H1 (cell line): ENCODE measurements at regions not wholly inside any gene's neighbourhood (a gene's known extent, or its start where the extent isn't known, plus 50 kb on each side); places are given as distances from the start of the nearest gene placed in this dataset.

Experiments used
- CTCF ChIA-PET: fragments of 300-600 bp; sonication (Branson Sonifier 250); formaldehyde crosslinking; loops from one replicate; lab custom pipeline; 2021; ENCODE audit not compliant: partially characterized antibody; lab: Charles Lee
- POLR2A ChIA-PET: fragments of 300-600 bp; sonication (Branson Sonifier 250); formaldehyde crosslinking; loops from one replicate; lab custom pipeline; 2021; ENCODE audit warnings: inconsistent platforms; ENCODE audit not compliant: partially characterized antibody; lab: Charles Lee
- DNase-seq, 2 experiments: peaks; one replicate each; pipeline versions ENCODE4 v3.0.0 to v3.0.0-alpha.2; 2010 to 2022; ENCODE audit warnings: low spot score in 2 of 2, low read depth in 1 of 2, mixed read lengths in 1 of 2
- FAIRE-seq: peaks from 2 replicates; lab custom pipeline; 2011; peaks lifted over from hg19 to GRCh38; lab: Jason Lieb, UNC
- H2AFZ ChIP-seq: 2 replicates; pipeline ENCODE4 v1.8.1; 2012; ENCODE audit warnings: low read length, inconsistent platforms
- H2AK5ac ChIP-seq: 2 replicates; pipeline ENCODE4 v1.6.1; 2013; ENCODE audit warnings: low read depth, low read length
- H2BK120ac ChIP-seq: replicated peaks from 2 replicates; pipeline ENCODE3; 2013; ENCODE audit warnings: low read depth, low read length, inconsistent platforms
- H2BK12ac ChIP-seq: 2 replicates; pipeline ENCODE4 v1.6.1; 2013; ENCODE audit warnings: low read depth, low read length
- H2BK15ac ChIP-seq: 2 replicates; pipeline ENCODE4 v1.6.1; 2013; ENCODE audit warnings: low read length
- H2BK20ac ChIP-seq: 2 replicates; pipeline ENCODE4 v1.6.1; 2013; ENCODE audit warnings: low read length
- H2BK5ac ChIP-seq: 2 replicates; pipeline ENCODE4 v1.6.1; 2013; ENCODE audit warnings: low read depth, low read length
- H3K14ac ChIP-seq: 2 replicates; pipeline ENCODE4 v1.6.1; 2013; ENCODE audit warnings: inconsistent platforms; ENCODE audit not compliant: insufficient read length
- H3K18ac ChIP-seq: 2 replicates; pipeline ENCODE4 v1.6.1; 2013; ENCODE audit warnings: low read length; ENCODE audit errors: extremely low read depth
- H3K23ac ChIP-seq: 2 replicates; pipeline ENCODE4 v1.6.1; 2013; ENCODE audit warnings: inconsistent platforms; ENCODE audit not compliant: insufficient read length
- H3K23me2 ChIP-seq: 2 replicates; pipeline ENCODE4 v1.6.1; 2013; ENCODE audit warnings: low read depth, low read length
- H3K27ac ChIP-seq: 2 replicates; pipeline ENCODE4 v1.6.1; 2011; ENCODE audit warnings: low read depth, low read length, inconsistent platforms
- H3K27me3 ChIP-seq, 4 experiments: replicated peaks in 1 of 4; 1 replicate in 1 of 4; 2 replicates in 3 of 4; pipeline versions ENCODE4 v1.6.1 to v1.8.1; 2011 to 2013; ENCODE audit warnings: low read length in 3 of 4, mild to moderate bottlenecking in 3 of 4, inconsistent platforms in 2 of 4, mixed read lengths in 2 of 4, moderate library complexity in 1 of 4; ENCODE audit not compliant: control insufficient read depth in 3 of 4, insufficient read depth in 3 of 4; ENCODE audit errors: extremely low read depth in 1 of 4
- H3K36me3 ChIP-seq, 4 experiments: 2 replicates each; pipeline versions ENCODE4 v1.6.1 to v1.8.1; 2011 to 2013; ENCODE audit warnings: mild to moderate bottlenecking in 4 of 4, low read length in 3 of 4, moderate library complexity in 2 of 4, control low read depth in 1 of 4, inconsistent platforms in 1 of 4; ENCODE audit not compliant: insufficient read depth in 4 of 4, control insufficient read depth in 2 of 4
- H3K4ac ChIP-seq: replicated peaks from 2 replicates; pipeline ENCODE3; 2013; ENCODE audit warnings: low read length, low read depth, mixed read lengths, inconsistent platforms; ENCODE audit not compliant: insufficient read length
- H3K4me1 ChIP-seq, 4 experiments: replicated peaks in 1 of 4; 1 replicate in 1 of 4; 2 replicates in 3 of 4; pipeline versions ENCODE4 v1.6.1 to v1.8.1; 2011 to 2013; ENCODE audit warnings: low read length in 3 of 4, inconsistent platforms in 2 of 4, mixed read lengths in 1 of 4; ENCODE audit not compliant: insufficient read depth in 4 of 4, control insufficient read depth in 3 of 4
- H3K4me2 ChIP-seq, 2 experiments: 2 replicates each; pipeline versions ENCODE4 v1.6.1 to v1.8.1; 2011 to 2013; ENCODE audit warnings: low read depth in 2 of 2, low read length in 2 of 2, control low read depth in 1 of 2, inconsistent platforms in 1 of 2, mild to moderate bottlenecking in 1 of 2; ENCODE audit not compliant: insufficient read depth in 1 of 2
- H3K4me3 ChIP-seq, 4 experiments: fragments of 200-600, 300-600 bp in 1 of 4; sonication (generic), shearing (Covaris generic), sonication (Bioruptor Twin) in 1 of 4; 2 replicates each; pipeline versions ENCODE4 v1.5.1 to v1.8.1; 2011 to 2016; ENCODE audit warnings: low read length in 4 of 4, low read depth in 3 of 4, control low read depth in 2 of 4, inconsistent platforms in 2 of 4, mild to moderate bottlenecking in 2 of 4, mixed read lengths in 1 of 4, moderate library complexity in 1 of 4; ENCODE audit not compliant: insufficient read depth in 2 of 4; ENCODE audit errors: extremely low read depth in 1 of 4
- H3K56ac ChIP-seq: replicated peaks from 2 replicates; pipeline ENCODE3; 2013; ENCODE audit warnings: low read depth, mild to moderate bottlenecking, mixed read lengths, low read length, inconsistent platforms; ENCODE audit not compliant: insufficient read length
- H3K79me1 ChIP-seq: 2 replicates; pipeline ENCODE4 v1.6.1; 2013; ENCODE audit warnings: low read depth, low read length, control low read depth
- H3K79me2 ChIP-seq, 2 experiments: 2 replicates each; pipeline versions ENCODE4 v1.6.1 to v1.8.1; 2012 to 2013; ENCODE audit warnings: low read length in 2 of 2, mild to moderate bottlenecking in 2 of 2, inconsistent platforms in 1 of 2; ENCODE audit not compliant: insufficient read depth in 2 of 2, control insufficient read depth in 1 of 2
- H3K9ac ChIP-seq, 4 experiments: replicated peaks in 1 of 4; 1 replicate in 1 of 4; 2 replicates in 3 of 4; pipeline versions ENCODE4 v1.6.1 to v1.8.1; 2011 to 2013; ENCODE audit warnings: low read depth in 3 of 4, low read length in 3 of 4, control low read depth in 2 of 4, mild to moderate bottlenecking in 2 of 4, moderate library complexity in 2 of 4, inconsistent platforms in 1 of 4; ENCODE audit errors: extremely low read depth in 1 of 4
- H3K9me3 ChIP-seq, 2 experiments: 2 replicates each; pipeline versions ENCODE4 v1.6.1 to v1.8.1; 2012 to 2013; ENCODE audit warnings: mild to moderate bottlenecking in 2 of 2, moderate library complexity in 2 of 2, control low read depth in 1 of 2, inconsistent platforms in 1 of 2, low read depth in 1 of 2, low read length in 1 of 2, mixed read lengths in 1 of 2; ENCODE audit not compliant: insufficient read depth in 2 of 2
- H4K20me1 ChIP-seq, 2 experiments: replicated peaks in 1 of 2; 2 replicates each; pipeline versions ENCODE3 to v1.8.1; 2011 to 2013; ENCODE audit warnings: inconsistent platforms in 2 of 2, low read length in 2 of 2, mild to moderate bottlenecking in 1 of 2; ENCODE audit not compliant: insufficient read depth in 2 of 2, control insufficient read depth in 1 of 2
- H4K5ac ChIP-seq: 2 replicates; pipeline ENCODE4 v1.6.1; 2013; ENCODE audit warnings: low read length, low read depth, mixed read lengths, inconsistent platforms; ENCODE audit not compliant: insufficient read length
- H4K8ac ChIP-seq: 2 replicates; pipeline ENCODE4 v1.8.0; 2013; ENCODE audit warnings: mild to moderate bottlenecking, moderate library complexity, low read length, inconsistent platforms; ENCODE audit not compliant: insufficient read depth; ENCODE audit errors: extremely low read depth
- H4K91ac ChIP-seq: replicated peaks from 2 replicates; pipeline ENCODE3; 2013; ENCODE audit warnings: low read length, mixed read lengths, inconsistent platforms; ENCODE audit not compliant: insufficient read length
- RFX5 ChIP-seq: IDR thresholded peaks from 2 replicates; pipeline ENCODE4 v1.6.1; 2011; ENCODE audit warnings: low read depth, low read length, improper control_type of control experiment, borderline replicate concordance
- TAF1 ChIP-seq: IDR thresholded peaks from 2 replicates; pipeline ENCODE4 v1.6.1; 2011; ENCODE audit warnings: mild to moderate bottlenecking, low read depth, low read length
- WGBS, 2 experiments: shearing (Covaris generic) in 1 of 2; methylation state at CpG; one replicate each; pipeline versions ENCODE4 v1.1.6 to v1.1.7; 2013 to 2015; ENCODE audit warnings: low lambda C conversion rate in 2 of 2, mixed read lengths in 2 of 2, inconsistent platforms in 1 of 2, low coverage in 1 of 2, missing lambda C conversion rate in 1 of 2; ENCODE audit not compliant: insufficient replicate concordance in 2 of 2, insufficient coverage in 1 of 2, insufficient read length in 1 of 2; ENCODE audit errors: extremely low coverage in 1 of 2, missing lambda C conversion rate in 1 of 2; 5-methylcytosine and 5-hydroxymethylcytosine counted together
- TF ChIP-seq, protein P1 (sequence below), 3 experiments: IDR thresholded peaks; 1 replicate in 2 of 3; 2 replicates in 1 of 3; pipeline versions ENCODE4 v1.5.1 to v1.6.1; 2011; ENCODE audit warnings: low read length in 3 of 3, mild to moderate bottlenecking in 3 of 3, inconsistent platforms in 2 of 3, low read depth in 1 of 3, moderate library complexity in 1 of 3; ENCODE audit not compliant: insufficient read depth in 1 of 3; ENCODE audit errors: control extremely low read depth in 1 of 3

DNA sequence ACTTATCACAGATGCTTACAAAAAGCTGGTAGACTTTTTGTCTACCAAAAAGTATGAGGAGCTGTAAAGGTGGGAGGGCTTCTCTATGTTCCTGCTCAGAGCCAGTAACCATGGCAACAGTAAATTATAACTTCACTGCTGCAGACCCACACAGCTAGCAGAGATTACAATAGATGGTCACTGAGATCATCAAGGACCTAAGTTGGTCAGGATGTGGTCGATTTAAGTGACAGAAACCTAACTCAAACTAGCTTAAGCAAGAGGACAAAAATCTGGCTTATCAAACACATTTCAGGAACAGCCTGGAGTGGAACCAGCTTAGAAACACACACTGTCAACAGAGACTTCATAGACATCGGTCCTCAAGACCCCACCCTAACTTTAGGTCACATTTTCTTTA lies 113.4 kb upstream of the ATP1A1 start:
- H2AFZ ChIP-seq, result no peak overlapping the region
- H3K18ac ChIP-seq, result no peak overlapping the region
- no peak overlapping the region for H3K56ac ChIP-seq
- DNase-seq (no peak), FAIRE-seq (no peak)
- ChIA-PET POLR2A (no interaction called here), CTCF (interaction anchor here (1.2 kb wide), 1 partner anchor 11 kb away, joined by 3 read pairs; no protein-coding TSS in a partner anchor)
- H3K79me2 ChIP-seq, result no peaks in the 10 kb centered on the region
- no peak overlapping the region for H2BK12ac ChIP-seq
- no peak overlapping the region for H4K8ac ChIP-seq
- no peaks in the 10 kb centered on the region for H3K79me1 ChIP-seq
- peaks cover 0 to 7% (median 1%) of the 10 kb centered on the region in 4 experiments; a peak in 2 of 7 replicates for H3K4me1 ChIP-seq
- no peak overlapping the region for H2AK5ac ChIP-seq
- H3K9ac ChIP-seq, result no peak overlapping the region
- no peak overlapping the region for H2BK120ac ChIP-seq
- H4K5ac ChIP-seq, result no peak overlapping the region
- no peak overlapping the region for H3K27ac ChIP-seq
- no peak overlapping the region for H2BK5ac ChIP-seq
- H3K4me2 ChIP-seq, result no peak overlapping the region
- no peak overlapping the region for H3K4ac ChIP-seq
- no peak overlapping the region for H3K23ac ChIP-seq
- H3K27me3 ChIP-seq, result no peaks in the 10 kb centered on the region
- H3K14ac ChIP-seq, result no peak overlapping the region
- no peaks in the 10 kb centered on the region for H3K36me3 ChIP-seq
- 86% methylated on average over 2 of the region's 2 CpGs; no CpG with 5 or more reads in 1 of the 2 experiments for WGBS, 2 experiments
- no peaks in the 10 kb centered on the region for H3K23me2 ChIP-seq
- H4K91ac ChIP-seq, result no peak overlapping the region
- H4K20me1 ChIP-seq, result no peaks in the 10 kb centered on the region
- H2BK20ac ChIP-seq, result no peak overlapping the region
- H2BK15ac ChIP-seq, result no peak overlapping the region
- no peak overlapping the region for H3K4me3 ChIP-seq
- no peaks in the 10 kb centered on the region for H3K9me3 ChIP-seq
- TF ChIP-seq TAF1 (no peak), RFX5 (no peak)
- TF ChIP-seq, protein P1, sequence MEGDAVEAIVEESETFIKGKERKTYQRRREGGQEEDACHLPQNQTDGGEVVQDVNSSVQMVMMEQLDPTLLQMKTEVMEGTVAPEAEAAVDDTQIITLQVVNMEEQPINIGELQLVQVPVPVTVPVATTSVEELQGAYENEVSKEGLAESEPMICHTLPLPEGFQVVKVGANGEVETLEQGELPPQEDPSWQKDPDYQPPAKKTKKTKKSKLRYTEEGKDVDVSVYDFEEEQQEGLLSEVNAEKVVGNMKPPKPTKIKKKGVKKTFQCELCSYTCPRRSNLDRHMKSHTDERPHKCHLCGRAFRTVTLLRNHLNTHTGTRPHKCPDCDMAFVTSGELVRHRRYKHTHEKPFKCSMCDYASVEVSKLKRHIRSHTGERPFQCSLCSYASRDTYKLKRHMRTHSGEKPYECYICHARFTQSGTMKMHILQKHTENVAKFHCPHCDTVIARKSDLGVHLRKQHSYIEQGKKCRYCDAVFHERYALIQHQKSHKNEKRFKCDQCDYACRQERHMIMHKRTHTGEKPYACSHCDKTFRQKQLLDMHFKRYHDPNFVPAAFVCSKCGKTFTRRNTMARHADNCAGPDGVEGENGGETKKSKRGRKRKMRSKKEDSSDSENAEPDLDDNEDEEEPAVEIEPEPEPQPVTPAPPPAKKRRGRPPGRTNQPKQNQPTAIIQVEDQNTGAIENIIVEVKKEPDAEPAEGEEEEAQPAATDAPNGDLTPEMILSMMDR (IDR thresholded peaks at IDR 0.05; ENCODE audit: control extremely low read depth in 1 of 3, insufficient read depth in 1 of 3, low read depth in 1 of 3, low read length in 3 of 3), result no peak
